Adrenal gland (tissue), 9 donors: ENCODE measurements at regions not wholly inside any gene's neighbourhood (a gene's known extent, or its start where the extent isn't known, plus 50 kb on each side); places are given as distances from the start of the nearest gene placed in this dataset.
A peak's percentile ranks its signal among the peaks of the same experiment; 100 is the strongest.

ENCODE experiments used
- DNase-seq, 7 donors: peaks; one replicate each; pipeline ENCODE4 v3.0.0-alpha.2; 2019 to 2020
- H3K27ac ChIP-seq, 5 donors: fragments of 200-600 bp; sonication (generic) in 4 of 5; 1 replicate in 3 of 5; 2 replicates in 2 of 5; pipeline versions ENCODE4 v1.5.1 to v1.8.0; 2016 to 2020; ENCODE audit warnings: mild to moderate bottlenecking in 1 of 5
- H3K27me3 ChIP-seq: fragments of 200-600 bp; 2 replicates; pipeline ENCODE4 v1.8.0; 2021
- H3K36me3 ChIP-seq, 2 donors: fragments of 200-600 bp; replicated peaks in 1 of 2; 1 replicate in 1 of 2; 2 replicates in 1 of 2; pipeline versions ENCODE4 v1.5.1 to v1.8.0; 2018 to 2022
- H3K4me1 ChIP-seq, 2 donors: fragments of 200-600 bp; replicated peaks in 1 of 2; 1 replicate in 1 of 2; 2 replicates in 1 of 2; pipeline versions ENCODE4 v1.5.1 to v1.8.0; 2018 to 2021
- H3K4me3 ChIP-seq, 4 donors: fragments of 200-600 bp; sonication (generic) in 3 of 4; one replicate each; pipeline ENCODE4 v1.5.1; 2016 to 2018
- H3K9me3 ChIP-seq, 3 donors: fragments of 200-600 bp; sonication (generic) in 1 of 3; replicated peaks in 1 of 3; 1 replicate in 2 of 3; 2 replicates in 1 of 3; pipeline versions ENCODE4 v1.5.1 to v1.8.0; 2016 to 2021
- CTCF ChIP-seq, 6 experiments: fragments of 450-650 bp in 4 of 6; fragments of 200-600 bp in 2 of 6; sonication (generic) in 1 of 6; IDR thresholded peaks; 1 replicate in 5 of 6; 2 replicates in 1 of 6; pipeline versions ENCODE4 v1.5.1 to v1.8.0; 2016 to 2021; ENCODE audit warnings: antibody characterized with exemption in 6 of 6, mild to moderate bottlenecking in 2 of 6, moderate library complexity in 1 of 6
- POLR2A ChIP-seq, 2 donors: fragments of 450-650 bp; IDR thresholded peaks; one replicate each; pipeline ENCODE4 v1.6.1; 2017; ENCODE audit warnings: antibody characterized with exemption in 2 of 2, mild to moderate bottlenecking in 2 of 2, moderate library complexity in 1 of 2
- WGBS, 4 donors: extraction: QIAGEN DNeasy Blood & Tissue Kit in 2 of 4; methylation state at CpG; one replicate each; pipeline versions ENCODE4 v1.1.5 to v1.1.7; 2013 to 2017; 5-methylcytosine and 5-hydroxymethylcytosine counted together
- intact Hi-C, 2 donors: fragments of 100-400 bp; cut with DNase I; formaldehyde crosslinking; loops; one replicate each; pipeline versions ENCODE4 v1.14.1 to v1.15.0; 2022 to 2023
- donor health status: healthy with polysubstance abuse.
- donor health status: Bipolar disorder and iron deficiency.
- donor health status: DM: yes; HTN: yes; CAD: no.
- donor health status: DM: no; HTN: no; CAD: no.
- donor health status: DM: no; HTN: no; CAD: no.

GRCh38 chr1:5596651-5597050 is 395.6 kb downstream of the NPHP4 start:
- intact Hi-C loops = no loop called here
- no peak overlapping the region for H3K27ac ChIP-seq
- 82 to 91% (median 83%) methylated on average over 7 to 8 of the region's 8 CpGs for WGBS, 4 donors
- no peak overlapping the region for H3K4me3 ChIP-seq
- H3K4me1 ChIP-seq = no peaks in the 10 kb centered on the region
- no peaks in the 10 kb centered on the region for H3K36me3 ChIP-seq
- H3K9me3 ChIP-seq = no peaks in the 10 kb centered on the region
- no peak for TF ChIP-seq POLR2A (IDR thresholded peaks at IDR 0.05)
- TF ChIP-seq CTCF (IDR thresholded peaks at IDR 0.05) = no peak
- peaks cover 4% of the 10 kb centered on the region for H3K27me3 ChIP-seq
- DNase-seq = peak in 1 of 7 donors; percentile 23

- DNase-seq = peak in 1 of 7 donors; percentile 48
- Histone ChIP-seq H3K9me3 (peaks cover 0 to 6% (median 0%) of the 10 kb centered on the region in 3 donors), H3K27ac (no peak overlapping the region), H3K4me1 (no peaks in the 10 kb centered on the region), H3K4me3 (no peak overlapping the region), H3K27me3 (peaks cover 4% of the 10 kb centered on the region), H3K36me3 (no peaks in the 10 kb centered on the region)
- intact Hi-C loops = no loop called here
- TF ChIP-seq CTCF (IDR thresholded peaks at IDR 0.05) (no peak), POLR2A (IDR thresholded peaks at IDR 0.05) (no peak)
- WGBS, 4 donors = 82 to 89% (median 85%) methylated on average over 17 of the region's 17 CpGs
Observed at GRCh38 chr1:5595531-5596170, 396.6 kb downstream of the NPHP4 start.

GRCh38 chr1:5594056-5594956 is 397.9 kb downstream of the NPHP4 start:
- no peak for TF ChIP-seq CTCF (IDR thresholded peaks at IDR 0.05)
- TF ChIP-seq POLR2A (IDR thresholded peaks at IDR 0.05) = no peak
- H3K36me3 ChIP-seq = no peaks in the 10 kb centered on the region
- WGBS, 4 donors = 68 to 78% (median 73%) methylated on average over 18 of the region's 18 CpGs

GRCh38 chr1:5590717-5591116 is 401.5 kb downstream of the NPHP4 start:
- H3K27me3 ChIP-seq = no peaks in the 10 kb centered on the region
- TF ChIP-seq POLR2A (IDR thresholded peaks at IDR 0.05) = no peak
- TF ChIP-seq CTCF (IDR thresholded peaks at IDR 0.05) = no peak
- H3K4me1 ChIP-seq = no peaks in the 10 kb centered on the region
- no peak for DNase-seq
- peaks cover 0 to 8% (median 0%) of the 10 kb centered on the region in 3 donors for H3K9me3 ChIP-seq
- no peaks in the 10 kb centered on the region for H3K36me3 ChIP-seq
- intact Hi-C loops = no loop called here
- H3K27ac ChIP-seq = no peak overlapping the region
- 85 to 94% (median 89%) methylated on average over 1 of the region's 1 CpG for WGBS, 4 donors
- H3K4me3 ChIP-seq = no peak overlapping the region

More at GRCh38 chr1:5594056-5594956, 397.9 kb downstream of the NPHP4 start:
- Histone ChIP-seq H3K4me3 (no peak overlapping the region), H3K4me1 (no peaks in the 10 kb centered on the region), H3K27ac (no peak overlapping the region), H3K9me3 (peaks cover 0 to 8% (median 0%) of the 10 kb centered on the region in 3 donors), H3K27me3 (no peaks in the 10 kb centered on the region)
- peak in 1 of 7 donors; percentile 11 for DNase-seq
- intact Hi-C loops = no loop called here
